ENCODE measurements at regions not wholly inside any gene's neighbourhood (a gene's known extent, or its start where the extent isn't known, plus 50 kb on each side); places are given as distances from the start of the nearest gene placed in this dataset.

GRCh38 chr1:191284175-191284574, 806.5 kb upstream of the BRINP3 start:
- TF ChIP-seq POLR2AphosphoS5 (IDR thresholded peaks at IDR 0.05; ENCODE audit: low read depth, low read length) (no peak), POU2F2 (IDR thresholded peaks at IDR 0.05; ENCODE audit: low read depth, low read length) (no peak), TAF1 (IDR thresholded peaks at IDR 0.05; ENCODE audit: low read depth, low read length) (no peak), SPI1 (IDR thresholded peaks at IDR 0.05; ENCODE audit: low read depth, low read length) (no peak), POLR2A (IDR thresholded peaks at IDR 0.05; ENCODE audit: low read depth, low read length) (no peak)

All from GM12891 (cell line).